ENCODE measurements at regions not wholly inside any gene's neighbourhood (a gene's known extent, or its start where the extent isn't known, plus 50 kb on each side); places are given as distances from the start of the nearest gene placed in this dataset.
"Not testable (repeated sequence)": the region's sequence is repeated elsewhere in the genome, so short reads cannot be mapped to it uniquely, and the experiment has no call there.

- no peak overlapping the region for H3K27ac ChIP-seq
- in situ Hi-C loops (cut with MboI; ENCODE audit: low pct_ligation_motif_present in 1 of 4, low pct_unique_long_range_greater_than_20kb in 1 of 4, low sequenced_read_pairs in 3 of 4), result no loop called here
- intact Hi-C loops (cut with DNase I; ENCODE audit: low total_unique reads), result no loop called here
- DNase-seq, result no peak
- H3K36me3 ChIP-seq, result no peaks in the 10 kb centered on the region
- no peaks in the 10 kb centered on the region for H3K4me1 ChIP-seq
- TF ChIP-seq EP300 (IDR thresholded peaks at IDR 0.05; ENCODE audit: low read depth), result no peak
- TF ChIP-seq POLR2AphosphoS5 (IDR thresholded peaks at IDR 0.05), result no peak
- TF ChIP-seq CTCF (IDR thresholded peaks at IDR 0.05), result no peak
- no peak for TF ChIP-seq POLR2A (IDR thresholded peaks at IDR 0.05)
- no peak overlapping the region for H3K4me3 ChIP-seq
- H3K27me3 ChIP-seq, result no peaks in the 10 kb centered on the region
- peaks cover 0 to 1% of the 10 kb centered on the region in 2 donors for H3K9me3 ChIP-seq
These were observed 1247.6 kb downstream of the CDH8 start for GRCh38 chr16:60788631-60789030.

- in situ Hi-C loops (cut with MboI; ENCODE audit: low pct_ligation_motif_present in 1 of 4, low pct_unique_long_range_greater_than_20kb in 1 of 4, low sequenced_read_pairs in 3 of 4) (no loop called here), intact Hi-C loops (cut with DNase I; ENCODE audit: low total_unique reads) (no loop called here)
- Histone ChIP-seq H3K4me1 (no peaks in the 10 kb centered on the region), H3K27me3 (no peaks in the 10 kb centered on the region), H3K36me3 (no peaks in the 10 kb centered on the region), H3K27ac (no peak overlapping the region), H3K9me3 (peaks cover 0 to 8% of the 10 kb centered on the region in 2 donors), H3K4me3 (no peak overlapping the region)
- no peak for DNase-seq
- no peak for TF ChIP-seq EP300 (IDR thresholded peaks at IDR 0.05; ENCODE audit: low read depth)
- TF ChIP-seq CTCF (IDR thresholded peaks at IDR 0.05), result no peak
- TF ChIP-seq POLR2AphosphoS5 (IDR thresholded peaks at IDR 0.05), result no peak
- no peak for TF ChIP-seq POLR2A (IDR thresholded peaks at IDR 0.05)
- WGBS, 2 donors (ENCODE audit: low coverage in 1 of 2), result 63 to 76% methylated on average over 3 of the region's 3 CpGs
These were observed 1260.0 kb downstream of the CDH8 start for GRCh38 chr16:60776281-60776680.

- peaks cover 8% of the 10 kb centered on the region in 2 donors for H3K9me3 ChIP-seq
- DNase-seq, result no peak
- intact Hi-C loops (cut with DNase I; ENCODE audit: low total_unique reads) (no loop called here), in situ Hi-C loops (cut with MboI; ENCODE audit: low pct_ligation_motif_present in 1 of 4, low pct_unique_long_range_greater_than_20kb in 1 of 4, low sequenced_read_pairs in 3 of 4) (no loop called here)
- 75 to 80% methylated on average over 1 to 4 of the region's 4 CpGs for WGBS, 2 donors (ENCODE audit: low coverage in 1 of 2)
- no peaks in the 10 kb centered on the region for H3K4me1 ChIP-seq
- no peaks in the 10 kb centered on the region for H3K27me3 ChIP-seq
- TF ChIP-seq EP300 (IDR thresholded peaks at IDR 0.05; ENCODE audit: low read depth) (no peak), CTCF (IDR thresholded peaks at IDR 0.05) (no peak), POLR2AphosphoS5 (IDR thresholded peaks at IDR 0.05) (no peak), POLR2A (IDR thresholded peaks at IDR 0.05) (no peak)
- H3K27ac ChIP-seq, result no peak overlapping the region
- no peak overlapping the region for H3K4me3 ChIP-seq
- no peaks in the 10 kb centered on the region for H3K36me3 ChIP-seq
These were observed 1265.1 kb downstream of the CDH8 start for GRCh38 chr16:60771138-60771537.

GRCh38 chr16:60770384-60770783 lies 1265.9 kb downstream of the CDH8 start:
- in situ Hi-C loops (cut with MboI; ENCODE audit: low pct_ligation_motif_present in 1 of 4, low pct_unique_long_range_greater_than_20kb in 1 of 4, low sequenced_read_pairs in 3 of 4); H3K9me3 ChIP-seq; DNase-seq; H3K36me3 ChIP-seq; H3K4me1 ChIP-seq; intact Hi-C loops (cut with DNase I; ENCODE audit: low total_unique reads); H3K27me3 ChIP-seq; H3K4me3 ChIP-seq; H3K27ac ChIP-seq: not testable (repeated sequence)

- in situ Hi-C loops (cut with MboI; ENCODE audit: low pct_ligation_motif_present in 1 of 4, low pct_unique_long_range_greater_than_20kb in 1 of 4, low sequenced_read_pairs in 3 of 4) (no loop called here), intact Hi-C loops (cut with DNase I; ENCODE audit: low total_unique reads) (no loop called here)
- no peak for DNase-seq
- H3K36me3 ChIP-seq, result no peaks in the 10 kb centered on the region
- no peak overlapping the region for H3K4me3 ChIP-seq
- H3K27me3 ChIP-seq, result no peaks in the 10 kb centered on the region
- 78 to 80% methylated on average over 3 to 4 of the region's 4 CpGs for WGBS, 2 donors (ENCODE audit: low coverage in 1 of 2)
- H3K9me3 ChIP-seq, result peaks cover 0 to 3% of the 10 kb centered on the region in 2 donors
- H3K4me1 ChIP-seq, result no peaks in the 10 kb centered on the region
- TF ChIP-seq EP300 (IDR thresholded peaks at IDR 0.05; ENCODE audit: low read depth) (no peak), POLR2AphosphoS5 (IDR thresholded peaks at IDR 0.05) (no peak), CTCF (IDR thresholded peaks at IDR 0.05) (no peak), POLR2A (IDR thresholded peaks at IDR 0.05) (no peak)
- no peak overlapping the region for H3K27ac ChIP-seq
These were observed 1272.4 kb downstream of the CDH8 start for GRCh38 chr16:60763869-60764268.
